Uterus (tissue), 3 donors: ENCODE measurements at regions not wholly inside any gene's neighbourhood (a gene's known extent, or its start where the extent isn't known, plus 50 kb on each side); places are given as distances from the start of the nearest gene placed in this dataset.

Source experiments
- DNase-seq, 2 donors: peaks; one replicate each; pipeline ENCODE4 v3.0.0-alpha.2; 2019 to 2020
- H3K27ac ChIP-seq, 2 donors: fragments of 200-600 bp; sonication (generic); 1 replicate in 1 of 2; 2 replicates in 1 of 2; pipeline ENCODE4 v1.5.1; 2016 to 2018
- H3K27me3 ChIP-seq, 2 donors: fragments of 200-600 bp; sonication (generic); one replicate each; pipeline ENCODE4 v1.5.1; 2018 to 2019; ENCODE audit warnings: control low read depth in 1 of 2
- H3K36me3 ChIP-seq, 2 donors: fragments of 200-600 bp; sonication (generic); one replicate each; pipeline ENCODE4 v1.5.1; 2019; ENCODE audit warnings: control low read depth in 1 of 2
- H3K4me1 ChIP-seq, 2 donors: fragments of 200-600 bp; sonication (generic); one replicate each; pipeline ENCODE4 v1.5.1; 2018 to 2019; ENCODE audit warnings: control low read depth in 1 of 2
- H3K4me3 ChIP-seq, 2 donors: fragments of 200-600 bp; sonication (generic); 1 replicate in 1 of 2; 2 replicates in 1 of 2; pipeline ENCODE4 v1.5.1; 2018 to 2019; ENCODE audit warnings: mild to moderate bottlenecking in 1 of 2
- H3K9me3 ChIP-seq, 2 donors: fragments of 200-600 bp; sonication (generic); one replicate each; pipeline ENCODE4 v1.5.1; 2019; ENCODE audit warnings: control low read depth in 1 of 2
- CTCF ChIP-seq, 4 experiments: fragments of 200-600 bp in 2 of 4; fragments of 450-650 bp in 2 of 4; sonication (generic) in 2 of 4; IDR thresholded peaks; one replicate each; pipeline ENCODE4 v1.5.1; 2016 to 2019; ENCODE audit warnings: antibody characterized with exemption in 4 of 4, mild to moderate bottlenecking in 2 of 4, moderate library complexity in 1 of 4
- POLR2A ChIP-seq, 2 donors: fragments of 450-650 bp; IDR thresholded peaks; one replicate each; pipeline ENCODE4 v1.6.1; 2016; ENCODE audit warnings: antibody characterized with exemption in 2 of 2, mild to moderate bottlenecking in 1 of 2, moderate library complexity in 1 of 2
- intact Hi-C: fragments of 100-400 bp; cut with DNase I; formaldehyde crosslinking; loops from one replicate; pipeline ENCODE4 v1.15.1; 2023; ENCODE audit warnings: low total_unique reads
- donor health status: DM: yes; HTN: yes; CAD: no.

GRCh38 chr4:149933120-149933519, 117.5 kb upstream of the IQCM start:
- Histone ChIP-seq H3K4me1 (no peaks in the 10 kb centered on the region), H3K36me3 (no peaks in the 10 kb centered on the region), H3K4me3 (no peak overlapping the region), H3K9me3 (no peaks in the 10 kb centered on the region), H3K27ac (no peak overlapping the region), H3K27me3 (no peaks in the 10 kb centered on the region)
- TF ChIP-seq CTCF (IDR thresholded peaks at IDR 0.05) (no peak), POLR2A (IDR thresholded peaks at IDR 0.05) (no peak)
- no peak for DNase-seq
- intact Hi-C loops: no loop called here

- Histone ChIP-seq H3K9me3 (no peaks in the 10 kb centered on the region), H3K27me3 (no peaks in the 10 kb centered on the region), H3K4me3 (no peak overlapping the region), H3K36me3 (no peaks in the 10 kb centered on the region), H3K27ac (no peak overlapping the region), H3K4me1 (no peaks in the 10 kb centered on the region)
- intact Hi-C loops: no loop called here
- DNase-seq: no peak
- TF ChIP-seq CTCF (IDR thresholded peaks at IDR 0.05) (no peak), POLR2A (IDR thresholded peaks at IDR 0.05) (no peak)
Measured at GRCh38 chr4:149933883-149934282, 118.2 kb upstream of the IQCM start.

- Histone ChIP-seq H3K9me3 (no peaks in the 10 kb centered on the region), H3K36me3 (no peaks in the 10 kb centered on the region), H3K4me1 (no peaks in the 10 kb centered on the region), H3K4me3 (no peak overlapping the region), H3K27me3 (no peaks in the 10 kb centered on the region), H3K27ac (no peak overlapping the region)
- TF ChIP-seq CTCF (IDR thresholded peaks at IDR 0.05) (no peak), POLR2A (IDR thresholded peaks at IDR 0.05) (no peak)
- intact Hi-C loops: no loop called here
- no peak for DNase-seq
Measured at GRCh38 chr4:149949381-149949780, 128.9 kb upstream of the DCLK2 start.

- no peaks in the 10 kb centered on the region for H3K36me3 ChIP-seq
- H3K27me3 ChIP-seq: no peaks in the 10 kb centered on the region
- no peaks in the 10 kb centered on the region for H3K4me1 ChIP-seq
- H3K27ac ChIP-seq: no peak overlapping the region
- no peak overlapping the region for H3K4me3 ChIP-seq
- TF ChIP-seq POLR2A (IDR thresholded peaks at IDR 0.05) (no peak), CTCF (IDR thresholded peaks at IDR 0.05) (no peak)
- no peak for DNase-seq
- intact Hi-C loops: no loop called here
- no peaks in the 10 kb centered on the region for H3K9me3 ChIP-seq
Measured at GRCh38 chr4:149951152-149951900, 126.9 kb upstream of the DCLK2 start.

- no peak overlapping the region for H3K27ac ChIP-seq
- no peaks in the 10 kb centered on the region for H3K36me3 ChIP-seq
- no peak for TF ChIP-seq POLR2A (IDR thresholded peaks at IDR 0.05)
- no peak for TF ChIP-seq CTCF (IDR thresholded peaks at IDR 0.05)
- no peak for DNase-seq
- no peaks in the 10 kb centered on the region for H3K27me3 ChIP-seq
- intact Hi-C loops: no loop called here
- no peak overlapping the region for H3K4me3 ChIP-seq
- no peaks in the 10 kb centered on the region for H3K4me1 ChIP-seq
- no peaks in the 10 kb centered on the region for H3K9me3 ChIP-seq
Measured at GRCh38 chr4:149952101-149952500, 126.1 kb upstream of the DCLK2 start.
